ENCODE measurements at regions not wholly inside any gene's neighbourhood (a gene's known extent, or its start where the extent isn't known, plus 50 kb on each side); places are given as distances from the start of the nearest gene placed in this dataset.

- no peaks in the 10 kb centered on the region for H3K27me3 ChIP-seq
- no peaks in the 10 kb centered on the region for H3K36me3 ChIP-seq
- peak; percentile 69 to 89 (median 80) for ATAC-seq
- intact Hi-C loops (cut with DNase I) = loop anchor here in 2 of 10 donors (10.0 kb wide), 2 partner anchors 119 to 291 kb away; partner anchors contain the start of gene THBS1 (in 1 of the 2)
- peak overlapping the region in 9 of 10 donors; percentile 33 to 86 (median 59) for H3K27ac ChIP-seq
- 78 to 79% methylated on average over 8 of the region's 8 CpGs for WGBS, 2 donors
- peaks cover 0 to 6% (median 0%) of the 10 kb centered on the region in 11 donors for H3K9me3 ChIP-seq
- peaks cover 4 to 66% (median 42%) of the 10 kb centered on the region in 9 donors for H3K4me1 ChIP-seq
- peak; percentile 76 to 77 for DNase-seq
- no peak overlapping the region for H3K4me3 ChIP-seq
- TF ChIP-seq CTCF (IDR thresholded peaks at IDR 0.05) = no peak
These were observed 114.8 kb upstream of the THBS1 start for GRCh38 chr15:39465843-39466749.

- H3K4me3 ChIP-seq = no peak overlapping the region
- H3K27me3 ChIP-seq = no peaks in the 10 kb centered on the region
- H3K36me3 ChIP-seq = no peaks in the 10 kb centered on the region
- ATAC-seq = no peak
- no peak for TF ChIP-seq CTCF (IDR thresholded peaks at IDR 0.05)
- WGBS, 2 donors = 77 to 78% methylated on average over 5 of the region's 5 CpGs
- H3K27ac ChIP-seq = peak overlapping the region; percentile 4 to 86 (median 60)
- intact Hi-C loops (cut with DNase I) = loop anchor here in 2 of 10 donors (10.0 kb wide), 2 partner anchors 118 to 292 kb away; partner anchors contain the start of gene THBS1 (in 1 of the 2)
- peaks cover 0 to 6% (median 0%) of the 10 kb centered on the region in 11 donors for H3K9me3 ChIP-seq
- no peak for DNase-seq
- H3K4me1 ChIP-seq = peaks cover 3 to 66% (median 37%) of the 10 kb centered on the region in 9 donors
These were observed 114.2 kb upstream of the THBS1 start for GRCh38 chr15:39466750-39467105.

GRCh38 chr15:39468331-39468730, 112.5 kb upstream of the THBS1 start:
- Histone ChIP-seq H3K27me3 (no peaks in the 10 kb centered on the region), H3K9me3 (peaks cover 0 to 6% (median 0%) of the 10 kb centered on the region in 11 donors), H3K27ac (peak overlapping the region in 4 of 10 donors; percentile 12 to 86 (median 19)), H3K4me3 (no peak overlapping the region), H3K4me1 (peaks cover 0 to 66% (median 21%) of the 10 kb centered on the region in 9 donors), H3K36me3 (no peaks in the 10 kb centered on the region)
- intact Hi-C loops (cut with DNase I) = loop anchor here in 2 of 10 donors (10.0 kb wide), 2 partner anchors 116 to 294 kb away; partner anchors contain the start of gene THBS1 (in 1 of the 2)
- DNase-seq = no peak
- TF ChIP-seq CTCF (IDR thresholded peaks at IDR 0.05) = no peak
- 55 to 75% methylated on average over 4 of the region's 4 CpGs for WGBS, 2 donors
- no peak for ATAC-seq

GRCh38 chr15:39468828-39469227, 112.1 kb upstream of the THBS1 start:
- ATAC-seq = no peak
- no peaks in the 10 kb centered on the region for H3K36me3 ChIP-seq
- intact Hi-C loops (cut with DNase I) = loop anchor here in 2 of 10 donors (10.0 kb wide), 2 partner anchors 116 to 294 kb away; partner anchors contain the start of gene THBS1 (in 1 of the 2)
- WGBS, 2 donors = 93 to 96% methylated on average over 3 of the region's 3 CpGs
- DNase-seq = no peak
- H3K9me3 ChIP-seq = peaks cover 0 to 6% (median 0%) of the 10 kb centered on the region in 11 donors
- H3K4me3 ChIP-seq = no peak overlapping the region
- H3K27me3 ChIP-seq = no peaks in the 10 kb centered on the region
- H3K27ac ChIP-seq = peak overlapping the region in 4 of 10 donors; percentile 12 to 86 (median 19)
- TF ChIP-seq CTCF (IDR thresholded peaks at IDR 0.05) = no peak
- H3K4me1 ChIP-seq = peaks cover 0 to 69% (median 22%) of the 10 kb centered on the region in 9 donors

All from heart right ventricle (tissue), 16 donors.